HepG2 (cell line): ENCODE measurements at regions not wholly inside any gene's neighbourhood (a gene's known extent, or its start where the extent isn't known, plus 50 kb on each side); places are given as distances from the start of the nearest gene placed in this dataset.

ENCODE experiments used
- ATAC-seq: fragments of 200-7000 bp; cut with Tn5 transposase; 3 replicates; pipeline ENCODE4 v1.9.1; 2020; ENCODE audit warnings: mild to moderate bottlenecking, moderate library complexity
- BruUV-seq: library from RNA; stranded (reverse); fragments of 400-500 nt; replicated peaks from 2 replicates; lab custom pipeline; 2021; lab: Mats Ljungman, UMichigan
- CTCF ChIA-PET: fragments of 300-600 bp; formaldehyde crosslinking; extraction: SDS; loops from one replicate; lab custom pipeline; 2021; ENCODE audit warnings: low total read pairs, inconsistent platforms, low intra/inter-chr PET ratio; lab: Yijun Ruan, JAX
- POLR2A ChIA-PET: fragments of 350-600 bp; sonication (Branson Sonifier 250); formaldehyde crosslinking; loops from one replicate; lab custom pipeline; 2020; ENCODE audit warnings: antibody characterized with exemption, inconsistent platforms; lab: Yijun Ruan, JAX
- DNase-seq: peaks from one replicate; pipeline ENCODE4 v3.0.0-alpha.2; 2015; ENCODE audit warnings: low spot score
- FAIRE-seq: peaks from 3 replicates; lab custom pipeline; 2011; peaks lifted over from hg19 to GRCh38; lab: Jason Lieb, UNC
- H2AFZ ChIP-seq: one replicate; pipeline ENCODE4 v1.6.1; 2011; ENCODE audit warnings: low read length, inconsistent platforms
- H3K27ac ChIP-seq: fragments of 300-600 bp; 3 replicates; pipeline ENCODE4 v1.8.0; 2011; ENCODE audit warnings: mixed run types, mild to moderate bottlenecking, mixed read lengths, low read length, inconsistent platforms; ENCODE audit not compliant: insufficient read depth; ENCODE audit errors: extremely low read length
- H3K27me3 ChIP-seq, 2 experiments: fragments of 200-600 bp in 1 of 2; 2 replicates in 1 of 2; 3 replicates in 1 of 2; pipeline versions ENCODE4 v1.6.0 to v1.8.0; 2011; ENCODE audit warnings: low read length in 2 of 2, mild to moderate bottlenecking in 2 of 2, moderate library complexity in 2 of 2, inconsistent platforms in 1 of 2; ENCODE audit not compliant: insufficient read depth in 2 of 2, control insufficient read depth in 1 of 2
- H3K36me3 ChIP-seq, 2 experiments: fragments of 200-600 bp in 1 of 2; replicated peaks in 1 of 2; 2 replicates in 1 of 2; 3 replicates in 1 of 2; pipeline versions ENCODE4 v1.5.1 to v1.8.0; 2011; ENCODE audit warnings: low read length in 2 of 2, inconsistent platforms in 1 of 2; ENCODE audit not compliant: insufficient read depth in 2 of 2, control insufficient read depth in 1 of 2
- H3K4me1 ChIP-seq: 2 replicates; pipeline ENCODE4 v1.5.1; 2012; ENCODE audit warnings: low read length, inconsistent platforms; ENCODE audit not compliant: insufficient read depth
- H3K4me2 ChIP-seq: 2 replicates; pipeline ENCODE4 v1.6.0; 2011; ENCODE audit warnings: low read depth, low read length, inconsistent platforms
- H3K4me3 ChIP-seq, 3 experiments: fragments of 200-600 bp in 1 of 3; sonication (generic), shearing (Covaris generic) in 1 of 3; replicated peaks in 1 of 3; 2 replicates each; pipeline ENCODE4 v1.5.1; 2011 to 2016; ENCODE audit warnings: low read length in 3 of 3, inconsistent platforms in 2 of 3, low read depth in 2 of 3, mild to moderate bottlenecking in 2 of 3, control low read depth in 1 of 3, mixed read lengths in 1 of 3; ENCODE audit not compliant: insufficient read depth in 1 of 3
- H3K79me2 ChIP-seq: one replicate; pipeline ENCODE4 v1.6.1; 2011; ENCODE audit warnings: low read length, inconsistent platforms; ENCODE audit not compliant: insufficient read depth
- H3K9ac ChIP-seq: 2 replicates; pipeline ENCODE4 v1.6.0; 2011; ENCODE audit warnings: mild to moderate bottlenecking, low read depth, low read length, inconsistent platforms; ENCODE audit not compliant: insufficient read depth
- H3K9me3 ChIP-seq: 2 replicates; pipeline ENCODE4 v1.5.1; 2012; ENCODE audit warnings: mild to moderate bottlenecking, low read length
- H4K20me1 ChIP-seq: 2 replicates; pipeline ENCODE4 v1.6.0; 2011; ENCODE audit warnings: inconsistent platforms, mild to moderate bottlenecking, low read length, moderate library complexity; ENCODE audit not compliant: insufficient read depth
- CBX2 ChIP-seq, 2 experiments: fragments of 200-600 bp in 1 of 2; sonication (generic); formaldehyde crosslinking in 1 of 2; IDR thresholded peaks; 2 replicates each; pipeline versions ENCODE4 v1.7.0 to v1.8.1; 2018 to 2022; ENCODE audit warnings: low read depth in 2 of 2, low read length in 1 of 2, mild to moderate bottlenecking in 1 of 2, missing genetic modification reagents in 1 of 2
- KDM4B ChIP-seq: sonication (generic); formaldehyde crosslinking; IDR thresholded peaks from 2 replicates; pipeline ENCODE4 v1.4.0; 2020; ENCODE audit warnings: missing genetic modification reagents
- SNAPC2 ChIP-seq: sonication (generic); formaldehyde crosslinking; IDR thresholded peaks from 2 replicates; pipeline ENCODE4 v1.8.1; 2022; ENCODE audit warnings: mild to moderate bottlenecking, missing genetic modification reagents
- ZBTB10 ChIP-seq: sonication (generic); formaldehyde crosslinking; IDR thresholded peaks from 2 replicates; pipeline ENCODE4 v1.4.0; 2020; ENCODE audit warnings: missing genetic modification reagents, borderline replicate concordance
- ZNF605 ChIP-seq: sonication (generic); formaldehyde crosslinking; IDR thresholded peaks from 2 replicates; pipeline ENCODE4 v1.8.0; 2022; ENCODE audit warnings: mild to moderate bottlenecking, missing genetic modification reagents
- ZSCAN30 ChIP-seq: sonication (generic); formaldehyde crosslinking; IDR thresholded peaks from 2 replicates; pipeline ENCODE4 v1.5.0; 2020; ENCODE audit warnings: mild to moderate bottlenecking, missing genetic modification reagents
- WGBS: methylation state at CpG from one replicate; pipeline ENCODE4 v1.1.6; 2017; ENCODE audit warnings: low lambda C conversion rate; 5-methylcytosine and 5-hydroxymethylcytosine counted together
- in situ Hi-C: cut with HindIII; loops from 2 replicates; pipeline ENCODE4 v1.10.0; 2017; ENCODE audit warnings: low pct_unique_long_range_greater_than_20kb; ENCODE audit not compliant: extremely low pct_ligation_motif_present
- intact Hi-C: fragments of 100-400 bp; cut with micrococcal nuclease; formaldehyde crosslinking; loops from one replicate; pipeline ENCODE4 v1.10.0; 2022; ENCODE audit not compliant: unreplicated experiment
- TF ChIP-seq, protein P1 (sequence below): sonication (generic); formaldehyde crosslinking; IDR thresholded peaks from 2 replicates; pipeline ENCODE4 v1.4.0; 2020; ENCODE audit warnings: mild to moderate bottlenecking, missing genetic modification reagents
- TF ChIP-seq, protein P2 (sequence below): IDR thresholded peaks from 2 replicates; pipeline ENCODE4 v1.6.1; 2016; ENCODE audit warnings: low read depth, control low read depth
- TF ChIP-seq, protein P3 (sequence below): IDR thresholded peaks from 2 replicates; pipeline ENCODE4 v1.6.1; 2016; ENCODE audit warnings: missing compliant biosample characterization, missing genetic modification reagents, borderline replicate concordance
- TF ChIP-seq, protein P4 (sequence below): IDR thresholded peaks from 2 replicates; pipeline ENCODE4 v1.6.1; 2016; ENCODE audit warnings: missing genetic modification reagents, missing compliant biosample characterization

GRCh38 chr11:95674657-95675358 lies 114.8 kb downstream of the FAM76B start:
- DNase-seq = no peak
- BruUV-seq = no TSS peak
- no peaks in the 10 kb centered on the region for H3K4me1 ChIP-seq
- H3K27ac ChIP-seq = no peak overlapping the region
- H3K9me3 ChIP-seq = no peaks in the 10 kb centered on the region
- H3K4me3 ChIP-seq = no peak overlapping the region
- no peaks in the 10 kb centered on the region for H4K20me1 ChIP-seq
- ChIA-PET POLR2A (no interaction called here), CTCF (no interaction called here)
- no peak overlapping the region for H3K4me2 ChIP-seq
- no peaks in the 10 kb centered on the region for H3K36me3 ChIP-seq
- H2AFZ ChIP-seq = no peak overlapping the region
- TF ChIP-seq, protein P1, sequence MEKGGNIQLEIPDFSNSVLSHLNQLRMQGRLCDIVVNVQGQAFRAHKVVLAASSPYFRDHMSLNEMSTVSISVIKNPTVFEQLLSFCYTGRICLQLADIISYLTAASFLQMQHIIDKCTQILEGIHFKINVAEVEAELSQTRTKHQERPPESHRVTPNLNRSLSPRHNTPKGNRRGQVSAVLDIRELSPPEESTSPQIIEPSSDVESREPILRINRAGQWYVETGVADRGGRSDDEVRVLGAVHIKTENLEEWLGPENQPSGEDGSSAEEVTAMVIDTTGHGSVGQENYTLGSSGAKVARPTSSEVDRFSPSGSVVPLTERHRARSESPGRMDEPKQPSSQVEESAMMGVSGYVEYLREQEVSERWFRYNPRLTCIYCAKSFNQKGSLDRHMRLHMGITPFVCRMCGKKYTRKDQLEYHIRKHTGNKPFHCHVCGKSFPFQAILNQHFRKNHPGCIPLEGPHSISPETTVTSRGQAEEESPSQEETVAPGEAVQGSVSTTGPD = no peak
- TF ChIP-seq, protein P2, sequence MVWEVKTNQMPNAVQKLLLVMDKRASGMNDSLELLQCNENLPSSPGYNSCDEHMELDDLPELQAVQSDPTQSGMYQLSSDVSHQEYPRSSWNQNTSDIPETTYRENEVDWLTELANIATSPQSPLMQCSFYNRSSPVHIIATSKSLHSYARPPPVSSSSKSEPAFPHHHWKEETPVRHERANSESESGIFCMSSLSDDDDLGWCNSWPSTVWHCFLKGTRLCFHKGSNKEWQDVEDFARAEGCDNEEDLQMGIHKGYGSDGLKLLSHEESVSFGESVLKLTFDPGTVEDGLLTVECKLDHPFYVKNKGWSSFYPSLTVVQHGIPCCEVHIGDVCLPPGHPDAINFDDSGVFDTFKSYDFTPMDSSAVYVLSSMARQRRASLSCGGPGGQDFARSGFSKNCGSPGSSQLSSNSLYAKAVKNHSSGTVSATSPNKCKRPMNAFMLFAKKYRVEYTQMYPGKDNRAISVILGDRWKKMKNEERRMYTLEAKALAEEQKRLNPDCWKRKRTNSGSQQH = no peak
- TF ChIP-seq SNAPC2 (no peak), ZNF605 (CRISPR knock-in tag) (no peak), KDM4B (no peak), CBX2 (IDR thresholded peaks at IDR 0.05; ENCODE audit: low read depth, low read length) (no peak), CBX2 (CRISPR knock-in tag; IDR thresholded peaks at IDR 0.05; ENCODE audit: low read depth) (no peak), ZBTB10 (no peak), ZSCAN30 (CRISPR knock-in tag) (no peak)
- TF ChIP-seq, protein P3, sequence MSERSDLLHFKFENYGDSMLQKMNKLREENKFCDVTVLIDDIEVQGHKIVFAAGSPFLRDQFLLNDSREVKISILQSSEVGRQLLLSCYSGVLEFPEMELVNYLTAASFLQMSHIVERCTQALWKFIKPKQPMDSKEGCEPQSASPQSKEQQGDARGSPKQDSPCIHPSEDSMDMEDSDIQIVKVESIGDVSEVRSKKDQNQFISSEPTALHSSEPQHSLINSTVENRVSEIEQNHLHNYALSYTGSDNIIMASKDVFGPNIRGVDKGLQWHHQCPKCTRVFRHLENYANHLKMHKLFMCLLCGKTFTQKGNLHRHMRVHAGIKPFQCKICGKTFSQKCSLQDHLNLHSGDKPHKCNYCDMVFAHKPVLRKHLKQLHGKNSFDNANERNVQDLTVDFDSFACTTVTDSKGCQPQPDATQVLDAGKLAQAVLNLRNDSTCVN = no peak
- TF ChIP-seq, protein P4, sequence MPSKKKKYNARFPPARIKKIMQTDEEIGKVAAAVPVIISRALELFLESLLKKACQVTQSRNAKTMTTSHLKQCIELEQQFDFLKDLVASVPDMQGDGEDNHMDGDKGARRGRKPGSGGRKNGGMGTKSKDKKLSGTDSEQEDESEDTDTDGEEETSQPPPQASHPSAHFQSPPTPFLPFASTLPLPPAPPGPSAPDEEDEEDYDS (CRISPR knock-in tag) = no peak
- WGBS = 10% methylated on average over 4 of the region's 4 CpGs
- no peaks in the 10 kb centered on the region for H3K27me3 ChIP-seq
- no peak for ATAC-seq
- in situ Hi-C loops = no loop called here
- intact Hi-C loops = no loop called here
- no peaks in the 10 kb centered on the region for H3K79me2 ChIP-seq
- H3K9ac ChIP-seq = no peak overlapping the region
- no peak for FAIRE-seq
